Heart left ventricle (tissue), 16 donors: ENCODE measurements at regions not wholly inside any gene's neighbourhood (a gene's known extent, or its start where the extent isn't known, plus 50 kb on each side); places are given as distances from the start of the nearest gene placed in this dataset.

Experiments used
- ATAC-seq, 4 donors: fragments of 200-7000 bp; cut with Tn5 transposase; one replicate each; pipeline ENCODE4 v1.9.1; 2020 to 2022; ENCODE audit warnings: moderate library complexity in 4 of 4, mild to moderate bottlenecking in 3 of 4, moderate number of reproducible peaks in 1 of 4
- DNase-seq, 5 donors: peaks; one replicate each; pipeline ENCODE4 v3.0.0-alpha.2; 2020
- H3K27ac ChIP-seq, 12 donors: fragments of 200-600 bp; sonication (generic) in 4 of 12; one replicate each; pipeline versions ENCODE4 v1.5.0 to v1.8.0; 2016 to 2022; ENCODE audit warnings: mild to moderate bottlenecking in 2 of 12
- H3K27me3 ChIP-seq, 9 donors: fragments of 200-600 bp; sonication (generic) in 2 of 9; one replicate each; pipeline versions ENCODE4 v1.5.1 to v1.8.0; 2016 to 2022; ENCODE audit warnings: mild to moderate bottlenecking in 3 of 9
- H3K36me3 ChIP-seq, 9 donors: fragments of 200-600 bp; sonication (generic) in 2 of 9; one replicate each; pipeline versions ENCODE4 v1.5.0 to v1.8.0; 2018 to 2022; ENCODE audit warnings: mild to moderate bottlenecking in 2 of 9
- H3K4me1 ChIP-seq, 12 donors: fragments of 200-600 bp; sonication (generic) in 4 of 12; one replicate each; pipeline versions ENCODE4 v1.5.0 to v1.8.0; 2016 to 2022; ENCODE audit warnings: mild to moderate bottlenecking in 3 of 12
- H3K4me3 ChIP-seq, 12 donors: fragments of 200-600 bp; sonication (generic) in 4 of 12; one replicate each; pipeline versions ENCODE4 v1.5.0 to v1.8.0; 2017 to 2022; ENCODE audit warnings: mild to moderate bottlenecking in 9 of 12, moderate library complexity in 4 of 12
- H3K9me3 ChIP-seq, 12 donors: fragments of 200-600 bp; sonication (generic) in 4 of 12; one replicate each; pipeline versions ENCODE4 v1.5.0 to v1.8.0; 2016 to 2022; ENCODE audit warnings: mild to moderate bottlenecking in 1 of 12
- CTCF ChIP-seq, 12 donors: fragments of 200-600 bp; sonication (generic) in 4 of 12; IDR thresholded peaks; one replicate each; pipeline versions ENCODE4 v1.5.0 to v1.8.0; 2018 to 2022; ENCODE audit warnings: antibody characterized with exemption in 12 of 12, mild to moderate bottlenecking in 5 of 12
- POLR2A ChIP-seq, 2 donors: fragments of 450-650 bp; IDR thresholded peaks; one replicate each; pipeline ENCODE4 v1.6.1; 2017; ENCODE audit warnings: antibody characterized with exemption in 2 of 2, mild to moderate bottlenecking in 2 of 2, moderate library complexity in 2 of 2
- WGBS, 4 donors: extraction: QIAGEN DNeasy Blood & Tissue Kit in 2 of 4; methylation state at CpG; one replicate each; pipeline versions ENCODE4 v1.1.5 to v1.1.7; 2013 to 2018; 5-methylcytosine and 5-hydroxymethylcytosine counted together
- intact Hi-C, 10 donors: fragments of 100-400 bp; cut with DNase I; formaldehyde crosslinking; loops; one replicate each; pipeline versions ENCODE4 v1.11.1 to v1.14.2; 2022
- donor health status: ischemic (EF 13 %, LVEDD 7.1; RV severe dilation, severe dysfunction).
- donor health status: healthy with polysubstance abuse.
- donor health status: DM: no; HTN: yes; CAD: no.
- donor health status: DM: no; HTN: no; CAD: no.
- donor health status: ischemic (EF 25% LVEDD 6.9; RV normal size, moderate dysfunction).
- donor health status: ischemic (EF 25% LVEDD 5.7; RV mildly dilated, moderate dysfunction).
- donor health status: healthy.
- donor health status: DM: yes; HTN: yes; CAD: no.
- donor health status: ischemic (EF 35%, LVEDD 5.7; RV mildly dilated, moderate dysfunction).
- donor health status: nonischemic (EF 11% LVEDD 7.7; RV severe dilation, severe dysfunction).
- donor health status: DM: yes; HTN: yes; CAD: no.
- donor health status: PGD.
- donor health status: ischemic (EF 29% LVEDD 5.4; RV normal size, mild dysfunction).
- donor health status: nonischemic (EF 23%, LVEDD 6.1; RV moderate dilation, normal function).

- Histone ChIP-seq H3K4me3 (no peak overlapping the region), H3K36me3 (no peaks in the 10 kb centered on the region), H3K27me3 (no peaks in the 10 kb centered on the region), H3K27ac (peak overlapping the region in 1 of 12 donors; percentile 82), H3K4me1 (peaks cover 0 to 49% (median 0%) of the 10 kb centered on the region in 12 donors), H3K9me3 (no peaks in the 10 kb centered on the region)
- TF ChIP-seq POLR2A (IDR thresholded peaks at IDR 0.05) = no peak
- no peak for TF ChIP-seq CTCF (IDR thresholded peaks at IDR 0.05)
- intact Hi-C loops = no loop called here
- ATAC-seq (no peak), DNase-seq (no peak)
- 28 to 39% (median 36%) methylated on average over 5 of the region's 5 CpGs for WGBS, 4 donors
These were observed 70.0 kb upstream of the IGLL5 start for GRCh38 chr22:22817468-22818201.

- Histone ChIP-seq H3K27me3 (no peaks in the 10 kb centered on the region), H3K36me3 (no peaks in the 10 kb centered on the region), H3K27ac (peak overlapping the region in 1 of 12 donors; percentile 82), H3K4me3 (no peak overlapping the region), H3K9me3 (no peaks in the 10 kb centered on the region), H3K4me1 (peaks cover 0 to 54% (median 0%) of the 10 kb centered on the region in 12 donors)
- TF ChIP-seq POLR2A (IDR thresholded peaks at IDR 0.05) (no peak), CTCF (IDR thresholded peaks at IDR 0.05) (no peak)
- intact Hi-C loops = no loop called here
- WGBS, 4 donors = 58 to 67% (median 62%) methylated on average over 3 of the region's 3 CpGs
- DNase-seq (no peak), ATAC-seq (no peak)
These were observed 69.4 kb upstream of the IGLL5 start for GRCh38 chr22:22818202-22818538.

GRCh38 chr22:22818861-22819855 is 68.5 kb upstream of the IGLL5 start:
- H3K27me3 ChIP-seq = no peaks in the 10 kb centered on the region
- WGBS, 4 donors = 78 to 82% (median 80%) methylated on average over 12 of the region's 12 CpGs
- TF ChIP-seq POLR2A (IDR thresholded peaks at IDR 0.05) = no peak
- no peak for TF ChIP-seq CTCF (IDR thresholded peaks at IDR 0.05)
- H3K36me3 ChIP-seq = no peaks in the 10 kb centered on the region
- intact Hi-C loops = no loop called here
- H3K27ac ChIP-seq = peak overlapping the region in 1 of 12 donors; percentile 82
- peaks cover 0 to 63% (median 0%) of the 10 kb centered on the region in 12 donors for H3K4me1 ChIP-seq
- H3K4me3 ChIP-seq = peak overlapping the region in 1 of 12 donors; percentile 20
- DNase-seq (no peak), ATAC-seq (no peak)
- H3K9me3 ChIP-seq = no peaks in the 10 kb centered on the region

- intact Hi-C loops = no loop called here
- peaks cover 0 to 62% (median 0%) of the 10 kb centered on the region in 12 donors for H3K4me1 ChIP-seq
These were observed 67.5 kb upstream of the IGLL5 start for GRCh38 chr22:22820076-22820475.

More at GRCh38 chr22:22820076-22820475, 67.5 kb upstream of the IGLL5 start:
- Histone ChIP-seq H3K4me3 (no peak overlapping the region), H3K36me3 (no peaks in the 10 kb centered on the region), H3K9me3 (no peaks in the 10 kb centered on the region), H3K27me3 (no peaks in the 10 kb centered on the region), H3K27ac (peak overlapping the region in 1 of 12 donors; percentile 82)
- 89 to 100% (median 94%) methylated on average over 3 of the region's 3 CpGs for WGBS, 4 donors
- DNase-seq (no peak), ATAC-seq (no peak)
- TF ChIP-seq CTCF (IDR thresholded peaks at IDR 0.05) (no peak), POLR2A (IDR thresholded peaks at IDR 0.05) (no peak)
